HCEC 1CT (cell line): ENCODE measurements at regions not wholly inside any gene's neighbourhood (a gene's known extent, or its start where the extent isn't known, plus 50 kb on each side); places are given as distances from the start of the nearest gene placed in this dataset.

ENCODE experiments used
- DNase-seq: peaks from one replicate; pipeline ENCODE4 v3.0.0-alpha.2; 2017

DNA sequence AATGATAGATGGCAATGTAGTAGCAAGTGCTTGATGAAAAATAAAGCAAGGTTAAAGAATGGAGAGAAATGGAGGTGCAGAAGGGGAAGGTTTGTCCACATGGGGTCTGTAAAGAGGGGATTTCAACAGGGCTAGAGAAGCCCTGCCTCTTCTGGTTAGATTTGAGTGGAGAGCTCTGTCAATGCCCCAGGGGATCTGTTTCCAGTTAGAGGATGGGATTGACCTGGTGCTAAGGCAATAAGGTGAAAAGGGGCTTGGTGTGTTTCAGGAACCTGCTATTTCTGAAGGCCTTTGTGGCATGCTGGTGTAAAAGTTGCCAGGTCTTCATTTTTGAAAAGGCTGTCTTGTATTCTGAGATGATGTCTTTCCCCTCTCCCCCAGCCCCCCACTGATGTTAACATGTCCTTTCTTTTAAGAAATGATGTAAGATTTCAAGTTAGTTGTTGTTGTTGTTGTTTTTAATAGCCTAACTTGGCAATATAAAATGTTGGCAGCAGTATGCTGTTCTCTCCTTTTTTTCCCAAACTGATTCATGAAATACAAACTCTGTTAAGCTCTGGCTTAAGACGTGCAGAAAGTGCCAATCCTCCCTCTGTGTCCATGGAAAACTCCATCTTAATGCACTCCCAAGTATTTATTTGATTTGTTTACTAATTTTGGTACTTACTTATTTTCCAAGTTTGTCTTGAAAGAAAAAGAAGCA is 370.3 kb upstream of the ADGRL2 start:
- no peak for DNase-seq

DNA sequence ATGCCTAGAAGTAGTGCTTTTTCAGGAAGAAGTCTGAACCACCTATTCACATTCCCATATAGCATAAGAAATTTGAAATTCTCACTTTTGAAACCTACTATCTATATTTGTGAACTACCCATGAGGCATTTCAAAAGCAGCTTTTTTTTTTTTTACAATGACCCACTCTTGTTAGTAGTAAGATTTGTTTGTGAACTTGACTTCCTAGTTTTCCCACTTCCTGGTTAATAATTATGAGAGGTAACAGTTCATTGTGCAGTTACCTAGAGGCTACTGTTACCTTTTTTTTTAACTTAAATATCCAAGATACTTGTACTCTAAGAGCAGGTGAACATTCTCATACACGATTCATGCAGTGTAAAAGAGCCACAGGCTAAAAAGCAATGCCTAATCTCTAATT is 371.7 kb upstream of the ADGRL2 start:
- DNase-seq = no peak

DNA sequence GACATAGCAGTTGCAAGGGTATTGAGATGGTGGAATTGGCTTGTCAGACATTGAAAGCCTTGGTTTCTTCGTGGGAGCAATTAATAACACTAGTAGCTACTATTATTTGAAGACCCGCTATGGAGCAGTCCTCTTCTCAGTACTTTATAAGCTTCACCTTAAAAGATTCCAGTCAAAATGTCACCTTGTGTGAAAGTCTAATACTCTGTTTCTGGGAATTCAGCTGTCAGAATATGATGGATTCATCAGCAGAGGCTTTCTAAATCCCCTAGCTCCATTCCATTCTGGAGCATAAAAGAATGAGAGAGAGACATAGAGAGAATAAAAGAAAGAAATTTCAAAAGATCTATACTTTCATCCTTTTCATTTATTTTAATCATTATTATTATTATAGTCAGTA is 375.9 kb upstream of the ADGRL2 start:
- DNase-seq = no peak

DNA sequence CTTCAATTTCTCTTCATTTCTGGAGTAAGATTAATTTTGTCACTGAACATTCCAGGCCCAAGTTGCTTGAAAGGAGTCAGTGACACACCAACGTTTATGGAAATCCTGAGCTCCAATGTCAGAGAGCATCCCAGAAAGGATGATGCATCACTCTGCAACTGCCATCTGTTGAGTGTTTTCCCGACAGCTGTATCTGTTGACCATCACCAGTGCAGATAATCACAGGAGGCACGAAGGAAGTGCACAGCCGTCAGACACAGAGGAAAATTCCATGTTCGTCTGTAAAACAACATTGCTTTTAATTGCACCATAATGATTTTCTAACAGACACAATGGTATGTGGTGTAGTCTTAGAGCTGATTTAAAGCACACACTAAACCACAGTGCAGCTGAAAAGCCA is 376.7 kb upstream of the ADGRL2 start:
- DNase-seq = no peak

DNA sequence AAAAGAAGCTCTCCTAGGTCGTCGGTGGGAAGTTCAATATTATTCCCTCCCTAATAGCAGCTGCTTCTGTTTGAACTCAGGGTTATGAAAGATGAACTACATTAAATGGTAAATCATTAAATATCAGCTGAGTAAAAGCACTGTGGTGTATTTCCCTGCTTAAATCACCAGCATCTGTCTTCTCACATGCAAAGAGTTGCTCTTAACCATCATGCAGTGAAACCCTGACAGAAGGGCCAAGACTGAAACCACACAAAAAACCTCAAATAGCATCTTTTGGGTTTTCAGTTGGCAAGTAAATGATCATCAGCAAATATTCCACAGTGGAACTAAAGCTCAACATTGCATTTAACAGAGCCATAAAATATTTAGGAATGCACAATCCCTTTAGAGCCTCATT is 380.0 kb upstream of the ADGRL2 start:
- no peak for DNase-seq

DNA sequence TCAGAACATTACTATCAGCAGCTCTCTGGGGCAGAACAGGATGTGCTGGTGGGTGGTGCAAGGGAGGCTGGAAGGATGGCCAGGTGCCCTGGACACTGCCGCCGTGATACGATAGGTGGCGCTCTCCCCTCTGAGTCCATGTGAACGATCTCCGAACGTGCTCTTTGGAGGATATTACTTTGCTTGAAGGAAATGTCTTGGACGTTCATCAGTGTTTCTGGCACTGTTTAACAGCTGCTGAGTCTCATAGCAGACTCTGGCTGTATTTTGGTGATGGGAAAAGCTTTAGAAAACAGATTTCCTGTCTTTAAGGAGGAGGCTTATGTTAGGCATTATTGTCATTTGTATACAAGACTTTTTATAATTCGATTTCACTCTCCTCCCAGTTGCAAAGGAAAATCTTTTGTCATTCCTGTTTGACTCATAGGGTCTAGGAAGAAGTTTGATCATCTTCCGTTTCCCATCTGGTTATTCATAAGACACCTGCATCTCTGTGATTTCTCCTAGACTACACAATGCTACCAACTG is 386.2 kb upstream of the ADGRL2 start:
- no peak for DNase-seq

DNA sequence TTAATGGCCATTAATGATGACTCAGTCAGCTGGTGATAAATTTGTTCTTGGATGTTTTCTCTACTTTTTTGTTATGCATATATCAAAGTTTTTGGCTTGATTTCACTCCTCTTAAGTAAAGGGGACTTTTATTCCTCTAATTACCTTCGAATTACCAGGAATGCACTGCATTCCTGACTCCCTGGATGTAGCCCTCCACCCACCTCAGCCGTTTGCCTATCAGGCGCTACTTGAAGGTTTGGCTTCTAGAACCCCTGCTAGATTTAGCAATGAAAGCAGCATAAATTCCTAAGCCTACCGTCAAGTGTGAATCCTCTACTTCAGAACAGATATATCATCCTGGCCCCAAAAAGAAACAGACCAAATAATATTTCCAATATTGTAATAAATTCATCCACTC is 387.8 kb upstream of the ADGRL2 start:
- DNase-seq = no peak

DNA sequence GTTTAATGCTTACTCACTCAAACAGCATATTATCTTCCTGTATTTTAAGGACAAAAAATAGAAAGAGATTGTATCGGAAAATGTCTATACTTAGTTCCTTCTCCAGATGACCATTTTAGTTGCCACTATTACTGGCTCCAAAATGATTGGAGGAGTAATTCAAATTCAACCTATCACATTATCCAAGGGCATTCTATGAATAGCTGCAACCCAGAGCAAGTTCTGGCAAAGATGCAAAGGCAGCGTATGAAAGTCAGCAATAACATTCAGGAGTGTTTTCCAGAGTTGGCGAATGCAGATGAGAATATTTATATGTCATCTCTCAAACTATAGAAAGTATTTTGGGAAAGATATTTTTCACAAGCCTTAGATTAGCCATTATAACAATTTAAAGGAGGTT is 389.8 kb upstream of the ADGRL2 start:
- no peak for DNase-seq

DNA sequence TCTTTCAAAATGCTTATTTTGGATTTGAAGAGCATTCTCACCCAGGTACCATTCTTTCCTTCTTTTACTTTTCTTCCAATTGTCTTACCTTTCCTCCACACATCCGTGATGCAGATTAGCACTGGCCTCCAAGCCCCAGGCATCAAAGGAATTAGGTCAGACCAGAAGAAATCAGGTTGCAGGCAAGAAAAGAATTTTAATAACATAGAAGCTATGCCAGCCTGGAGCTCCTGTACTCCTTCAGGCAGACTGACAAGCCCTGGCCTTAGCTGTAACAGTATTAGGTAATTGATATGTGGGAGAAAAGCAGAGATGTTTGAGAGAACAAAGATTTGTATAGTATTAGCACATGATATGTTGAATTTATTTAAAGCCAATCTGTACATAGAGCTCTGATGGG is 390.4 kb upstream of the ADGRL2 start:
- DNase-seq = no peak

DNA sequence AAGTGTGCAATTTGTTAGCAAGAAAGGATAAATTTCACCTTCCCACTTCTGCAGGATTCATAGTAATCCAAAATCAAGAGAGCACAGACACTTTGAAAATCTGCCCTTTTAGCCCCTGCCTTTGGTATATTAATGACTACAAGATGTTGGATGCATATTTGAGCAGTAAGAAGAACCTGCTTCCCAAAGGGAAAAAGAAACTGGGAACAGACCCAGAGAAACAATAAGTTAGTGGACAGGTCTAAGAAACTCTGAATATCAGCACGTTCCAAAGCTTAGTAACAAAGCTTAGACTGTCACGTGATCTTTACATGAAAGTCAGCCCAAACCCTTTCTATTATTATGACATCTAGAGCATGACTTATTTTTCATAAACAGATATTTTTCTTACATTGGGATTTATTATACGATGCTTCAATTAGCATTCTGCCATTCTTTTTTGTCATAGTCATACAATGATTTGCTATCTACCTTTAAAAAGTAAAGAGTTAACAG is 390.9 kb upstream of the ADGRL2 start:
- DNase-seq = no peak

DNA sequence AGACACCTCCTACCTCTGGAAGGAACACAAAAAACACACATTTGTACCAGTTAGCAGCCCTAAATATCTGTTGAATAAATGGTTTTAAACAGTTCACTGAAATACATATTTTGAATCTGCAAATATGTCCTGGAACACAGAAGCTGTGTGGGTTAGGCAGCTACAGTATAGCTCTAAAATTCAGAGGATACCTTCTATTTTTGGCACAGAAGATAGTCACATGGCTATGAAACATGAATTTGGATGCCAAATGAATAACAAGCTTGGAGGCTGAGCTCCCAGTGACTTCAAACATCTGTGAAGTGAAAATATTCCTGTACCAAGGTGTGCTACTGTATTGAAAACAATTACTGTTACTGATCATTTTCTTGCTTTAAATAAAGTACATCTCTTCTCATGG is 391.5 kb upstream of the ADGRL2 start:
- no peak for DNase-seq

DNA sequence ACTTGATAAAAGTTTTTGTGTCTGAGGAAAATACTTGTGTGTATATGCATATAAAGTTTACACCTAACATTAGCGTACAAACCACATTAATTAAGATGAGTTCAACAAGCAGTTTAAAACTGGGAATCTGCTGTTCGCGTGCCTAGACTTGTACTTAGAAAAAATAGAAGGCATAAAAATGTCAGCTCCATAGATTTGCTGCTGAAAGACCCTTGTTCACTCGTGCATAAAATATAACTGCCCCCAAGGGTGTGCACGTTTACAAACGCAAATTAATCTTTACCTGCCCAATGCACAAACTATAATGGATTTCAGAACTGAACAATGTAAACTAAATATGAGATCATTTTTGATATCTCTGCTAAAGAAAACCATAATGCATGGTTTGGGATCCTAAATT is 392.3 kb upstream of the ADGRL2 start:
- no peak for DNase-seq

DNA sequence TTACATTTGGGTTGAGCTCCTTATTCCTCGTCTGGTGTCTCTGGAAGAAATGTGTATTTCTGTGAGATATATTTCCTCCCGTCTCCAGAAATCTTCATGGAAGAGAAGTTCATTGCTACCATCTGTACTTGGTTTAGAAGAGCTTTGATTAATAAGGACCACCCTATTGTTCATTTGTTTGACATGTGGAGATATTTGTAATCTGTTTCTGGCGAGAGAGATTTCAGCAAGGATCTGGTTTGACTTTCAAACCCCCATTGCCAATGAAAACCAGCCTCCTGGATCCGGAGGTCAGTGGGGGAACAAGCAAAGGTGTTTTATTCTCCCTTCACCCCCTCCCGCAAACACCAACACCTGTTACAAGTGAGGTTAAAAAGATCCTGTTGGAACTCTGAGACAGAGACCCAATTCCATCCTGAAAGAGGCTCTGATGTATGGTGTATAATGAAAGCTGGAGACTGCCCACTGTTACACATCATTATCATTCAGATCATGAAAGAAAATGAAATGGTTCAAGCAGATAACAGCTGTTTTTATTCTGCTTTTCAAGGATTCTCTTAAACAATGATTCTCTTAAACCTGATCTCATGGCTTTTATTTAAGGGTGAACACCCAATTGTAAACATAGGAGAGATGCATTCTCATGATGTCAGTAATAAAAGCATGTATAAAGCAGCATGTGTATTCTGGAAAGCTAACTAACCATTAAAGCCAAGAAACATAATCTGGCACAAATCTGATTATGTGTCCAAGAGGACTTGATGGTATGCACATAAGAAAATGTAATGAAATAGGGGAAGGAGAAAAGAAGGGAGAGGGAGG is 393.5 kb upstream of the ADGRL2 start:
- DNase-seq = no peak

DNA sequence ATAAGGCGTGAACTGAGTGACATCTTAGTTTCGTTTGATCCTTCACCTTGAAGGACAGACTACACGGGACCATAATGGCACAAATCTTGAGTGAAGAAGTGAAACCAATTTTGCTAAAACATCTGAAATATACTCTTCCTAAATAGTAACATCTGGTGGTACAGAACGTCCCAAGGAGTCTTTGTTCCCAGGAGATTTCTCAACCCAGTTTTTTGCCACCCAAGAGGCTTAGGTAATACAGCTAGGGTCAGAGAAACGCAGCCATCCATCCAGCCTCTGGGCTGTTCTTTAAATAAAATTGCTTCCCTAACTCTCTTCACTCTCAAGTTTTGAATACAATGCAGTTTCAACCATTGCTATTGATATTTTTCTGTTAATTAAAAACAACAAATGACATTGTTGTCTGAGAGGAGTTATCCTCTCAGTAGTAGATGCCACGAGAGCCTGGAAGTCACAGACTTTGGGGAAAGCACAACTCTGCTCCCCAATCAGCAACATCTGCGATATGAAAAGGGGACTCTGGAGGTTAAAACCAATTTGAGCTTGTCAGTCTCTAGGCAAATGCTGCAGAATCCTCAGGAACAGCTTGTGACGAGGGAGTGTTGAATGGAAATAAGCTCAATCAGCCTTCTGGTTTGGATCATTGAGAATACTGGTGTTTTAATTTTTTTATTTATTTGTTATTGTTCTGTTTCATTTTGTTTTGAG is 394.3 kb upstream of the ADGRL2 start:
- no peak for DNase-seq

DNA sequence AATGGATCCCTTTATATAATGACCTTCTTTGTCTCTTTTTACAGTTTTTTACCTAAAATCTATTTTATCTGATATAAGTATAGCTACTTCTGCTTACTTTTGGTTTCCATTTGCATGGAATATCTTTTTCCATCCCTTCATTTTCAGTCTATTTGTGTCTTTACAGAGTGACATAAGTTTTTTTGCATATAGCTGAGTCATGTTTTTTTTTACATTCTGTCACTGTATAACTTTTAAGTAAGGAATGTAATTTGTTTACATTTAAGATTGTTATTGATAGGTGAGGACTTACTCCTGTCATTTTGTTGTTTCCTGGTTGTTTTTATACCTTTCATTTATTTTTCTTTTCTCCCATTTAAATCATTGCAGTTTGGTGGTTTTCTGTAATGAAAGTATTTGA is 402.7 kb upstream of the ADGRL2 start:
- no peak for DNase-seq

DNA sequence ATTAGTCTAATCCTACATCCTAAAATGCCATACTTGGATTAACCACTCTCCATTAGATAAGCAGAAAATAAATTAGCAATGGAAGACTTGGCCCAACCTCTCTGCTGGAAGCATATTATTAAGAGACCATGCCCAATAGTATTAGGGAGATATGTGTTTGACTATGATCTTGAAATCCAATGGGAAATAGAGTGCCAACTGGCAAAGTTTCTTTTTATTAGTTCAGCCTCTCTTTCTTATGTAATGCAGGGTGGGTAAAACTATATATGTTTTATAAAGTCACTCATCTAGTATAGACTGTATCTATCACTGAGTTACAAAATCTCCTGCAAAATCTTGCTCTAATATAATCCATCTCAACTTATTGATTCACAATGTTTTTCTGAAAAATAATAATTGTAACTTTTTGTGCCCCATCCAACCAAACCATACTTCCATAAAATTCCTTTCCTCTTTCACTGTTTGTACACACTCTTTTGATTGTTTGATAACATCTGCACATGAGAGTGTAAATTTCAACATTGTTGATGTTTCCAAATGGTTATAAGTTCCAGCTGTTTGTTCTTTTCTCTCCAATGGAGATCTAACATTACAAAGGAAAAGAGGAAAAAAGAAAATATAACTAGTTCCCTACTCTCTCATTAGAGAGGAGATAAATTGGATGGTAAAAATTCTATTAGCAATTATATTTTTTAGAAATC is 408.1 kb upstream of the ADGRL2 start:
- no peak for DNase-seq

DNA sequence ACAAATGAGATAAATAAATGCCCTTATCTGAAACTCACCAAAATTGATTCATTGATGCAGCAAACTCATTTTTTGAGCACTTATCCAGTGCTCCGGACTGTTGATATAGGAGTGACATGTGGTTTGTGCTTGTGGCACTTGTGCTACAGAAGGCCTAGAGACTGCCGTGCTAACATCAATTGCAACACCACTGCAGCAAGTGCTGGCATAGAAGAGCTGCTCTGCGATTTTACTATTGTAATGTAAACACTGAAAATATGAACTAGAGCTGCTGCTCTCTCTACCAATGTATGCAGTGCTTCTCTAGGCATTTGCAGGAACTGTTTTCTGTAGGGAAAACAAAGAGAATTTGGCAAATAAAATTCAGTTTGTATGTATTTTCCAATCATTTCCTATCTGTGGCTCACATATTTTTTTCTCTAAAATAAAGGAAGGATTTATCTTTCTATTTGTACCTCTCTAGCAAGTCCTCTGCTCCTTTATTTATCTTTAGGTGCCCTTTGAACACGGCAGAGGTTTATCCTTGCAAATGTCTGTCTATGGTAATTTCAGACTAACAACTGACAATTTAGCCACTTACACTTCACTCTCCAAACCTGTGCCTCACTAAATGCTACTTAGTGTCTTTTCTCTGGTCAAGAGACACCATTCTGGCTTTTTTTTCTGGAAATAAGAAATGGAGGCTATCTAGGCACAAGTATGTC is 409.5 kb upstream of the ADGRL2 start:
- no peak for DNase-seq

DNA sequence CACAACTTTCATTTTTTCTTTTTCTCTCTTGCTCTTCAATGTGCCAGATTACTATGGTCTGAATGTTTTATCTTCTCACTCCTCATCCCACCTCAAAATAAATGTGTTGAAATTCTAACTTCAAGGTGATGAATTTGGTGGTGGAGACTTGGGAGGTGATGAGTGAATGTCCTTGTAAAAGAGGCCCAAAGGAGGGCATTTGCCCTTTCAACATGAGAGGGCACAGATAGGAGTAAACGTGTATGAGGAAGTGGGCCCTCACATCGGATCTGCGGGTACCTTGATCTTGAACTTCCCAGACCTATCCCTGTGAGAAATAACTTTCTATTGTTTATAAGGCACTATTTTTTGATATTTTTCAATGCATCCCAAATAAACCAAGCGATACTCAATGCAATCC is 412.3 kb upstream of the ADGRL2 start:
- no peak for DNase-seq

DNA sequence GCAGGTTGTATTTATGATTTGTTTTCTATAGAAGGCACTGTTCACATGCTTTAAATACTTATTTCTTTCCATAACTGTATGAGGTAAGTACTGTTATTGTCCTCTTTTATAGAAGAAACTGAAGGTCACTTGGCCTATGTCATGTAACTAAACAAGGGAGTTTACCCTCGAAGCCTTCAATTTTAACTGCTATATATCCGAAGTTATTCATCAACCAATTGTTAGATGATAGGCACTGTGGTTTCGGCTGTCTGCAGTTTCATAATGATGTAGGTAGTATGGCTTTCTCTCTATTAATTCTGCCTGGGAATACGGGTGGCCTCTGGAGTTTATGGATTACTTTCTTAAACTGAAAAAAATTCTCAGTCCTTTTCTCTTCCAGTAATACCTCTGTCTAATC is 413.3 kb upstream of the ADGRL2 start:
- no peak for DNase-seq

DNA sequence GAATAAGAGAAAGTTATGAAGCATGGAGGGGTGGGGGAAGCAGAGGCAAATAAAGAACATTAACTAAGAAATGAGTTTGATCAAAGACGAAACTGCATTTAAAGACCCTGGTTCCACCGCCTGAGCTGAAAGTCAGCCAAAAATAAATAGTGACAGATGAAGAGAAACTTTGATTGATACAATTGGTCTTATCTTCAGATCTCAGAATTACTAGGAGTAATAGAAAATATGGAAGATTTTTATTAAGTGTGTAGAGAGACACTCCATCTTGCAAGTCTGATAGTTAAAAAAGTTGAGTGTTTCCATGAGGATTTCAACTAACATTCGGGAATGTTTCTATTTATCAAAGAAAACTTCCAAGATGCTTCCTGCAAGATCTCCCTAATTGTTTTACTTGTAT is 418.2 kb upstream of the ADGRL2 start:
- DNase-seq = no peak

DNA sequence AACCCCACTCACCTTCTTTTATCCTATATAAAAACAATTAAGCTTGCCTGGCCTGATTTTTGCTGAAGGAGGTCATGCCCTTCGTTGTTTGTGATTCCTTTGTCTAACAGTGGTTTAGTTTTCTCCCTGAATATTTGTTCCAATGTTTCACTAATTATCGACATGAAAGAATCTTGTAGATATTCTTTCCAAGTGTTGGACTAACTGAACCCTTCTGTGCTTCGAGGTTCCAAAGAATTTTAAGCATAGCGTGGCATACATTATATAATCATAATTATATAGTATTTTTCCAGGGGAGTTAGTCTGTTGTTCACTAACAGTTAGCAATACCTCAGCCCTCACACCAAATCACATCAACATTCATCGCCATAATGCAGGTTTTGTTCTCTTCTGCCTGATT is 418.9 kb upstream of the ADGRL2 start:
- no peak for DNase-seq

DNA sequence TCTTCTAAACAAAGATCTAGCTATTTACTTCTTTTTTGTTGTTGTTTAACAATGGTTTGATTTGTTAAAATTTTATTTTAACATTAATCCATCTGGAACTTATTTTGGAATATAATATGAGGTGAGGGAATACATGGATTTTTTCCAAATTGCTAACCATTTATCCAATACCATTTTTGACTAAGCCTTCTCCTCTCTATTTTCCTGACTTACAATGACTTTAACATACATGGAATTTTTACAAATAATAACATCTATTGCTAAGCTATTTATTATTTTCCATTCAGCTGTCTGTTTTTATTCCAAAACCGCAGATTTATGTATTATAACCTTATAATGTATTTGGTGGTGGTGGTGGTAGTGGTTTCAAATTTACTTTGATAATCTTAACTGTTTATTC is 420.3 kb upstream of the ADGRL2 start:
- DNase-seq = no peak
